ENCODE measurements at regions not wholly inside any gene's neighbourhood (a gene's known extent, or its start where the extent isn't known, plus 50 kb on each side); places are given as distances from the start of the nearest gene placed in this dataset.

DNA sequence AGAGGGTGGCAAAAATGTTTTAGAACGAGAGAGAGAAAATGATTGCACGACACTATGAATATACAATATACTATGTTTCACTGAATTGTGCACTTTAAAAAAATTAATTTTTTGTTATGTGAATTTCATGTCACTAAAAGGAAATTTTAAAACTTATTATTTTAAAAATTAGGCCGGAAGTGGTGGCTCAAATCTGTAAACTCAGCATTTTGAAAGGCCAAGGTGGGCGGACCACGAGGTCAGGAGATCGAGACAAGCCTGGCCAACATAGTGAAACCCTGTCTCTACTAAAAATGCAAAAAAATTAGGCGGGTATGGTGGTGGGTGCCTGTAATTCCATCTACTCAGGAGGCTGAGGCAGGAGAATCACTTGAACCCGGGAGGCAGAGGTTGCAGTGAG lies 642.5 kb downstream of the XPNPEP1 start:
- DNase-seq = no peak
- no peaks in the 10 kb centered on the region for H3K36me3 ChIP-seq
- ATAC-seq (ENCODE audit: low FRiP score in 2 of 2) = no peak
- H3K4me3 ChIP-seq = no peak overlapping the region
- 80 to 84% methylated on average over 8 of the region's 8 CpGs for WGBS, 2 donors
- no peak for TF ChIP-seq POLR2AphosphoS5 (IDR thresholded peaks at IDR 0.05)
- TF ChIP-seq EP300 (IDR thresholded peaks at IDR 0.05) = no peak
- TF ChIP-seq, protein P1, sequence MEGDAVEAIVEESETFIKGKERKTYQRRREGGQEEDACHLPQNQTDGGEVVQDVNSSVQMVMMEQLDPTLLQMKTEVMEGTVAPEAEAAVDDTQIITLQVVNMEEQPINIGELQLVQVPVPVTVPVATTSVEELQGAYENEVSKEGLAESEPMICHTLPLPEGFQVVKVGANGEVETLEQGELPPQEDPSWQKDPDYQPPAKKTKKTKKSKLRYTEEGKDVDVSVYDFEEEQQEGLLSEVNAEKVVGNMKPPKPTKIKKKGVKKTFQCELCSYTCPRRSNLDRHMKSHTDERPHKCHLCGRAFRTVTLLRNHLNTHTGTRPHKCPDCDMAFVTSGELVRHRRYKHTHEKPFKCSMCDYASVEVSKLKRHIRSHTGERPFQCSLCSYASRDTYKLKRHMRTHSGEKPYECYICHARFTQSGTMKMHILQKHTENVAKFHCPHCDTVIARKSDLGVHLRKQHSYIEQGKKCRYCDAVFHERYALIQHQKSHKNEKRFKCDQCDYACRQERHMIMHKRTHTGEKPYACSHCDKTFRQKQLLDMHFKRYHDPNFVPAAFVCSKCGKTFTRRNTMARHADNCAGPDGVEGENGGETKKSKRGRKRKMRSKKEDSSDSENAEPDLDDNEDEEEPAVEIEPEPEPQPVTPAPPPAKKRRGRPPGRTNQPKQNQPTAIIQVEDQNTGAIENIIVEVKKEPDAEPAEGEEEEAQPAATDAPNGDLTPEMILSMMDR (IDR thresholded peaks at IDR 0.05) = no peak
- no peak for TF ChIP-seq POLR2A (IDR thresholded peaks at IDR 0.05)
- no peak overlapping the region for H3K27ac ChIP-seq
- no peaks in the 10 kb centered on the region for H3K9me3 ChIP-seq
- no peaks in the 10 kb centered on the region for H3K27me3 ChIP-seq
- H3K4me1 ChIP-seq = no peaks in the 10 kb centered on the region

DNA sequence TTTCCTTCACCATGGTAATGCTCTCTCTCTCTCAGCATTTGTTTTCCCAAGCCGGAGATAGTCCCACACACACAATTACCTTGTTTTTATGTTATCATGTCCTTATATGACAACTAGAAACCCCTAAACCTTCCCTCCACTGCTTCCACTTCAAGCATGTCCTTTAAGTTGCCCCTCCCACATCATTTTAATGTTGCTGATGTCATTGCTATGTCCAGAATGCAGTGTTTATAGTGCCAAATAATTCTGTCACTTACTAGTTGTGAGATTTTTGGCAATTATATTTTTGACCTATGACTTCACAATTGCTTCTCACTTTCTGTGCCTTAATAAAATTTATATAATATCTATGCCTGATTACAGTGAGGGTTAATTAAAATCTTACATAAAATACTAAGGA lies 645.9 kb downstream of the XPNPEP1 start:
- Histone ChIP-seq H3K9me3 (no peaks in the 10 kb centered on the region), H3K27me3 (no peaks in the 10 kb centered on the region), H3K4me1 (no peaks in the 10 kb centered on the region), H3K27ac (no peak overlapping the region), H3K4me3 (no peak overlapping the region), H3K36me3 (no peaks in the 10 kb centered on the region)
- WGBS, 2 donors = 80 to 86% methylated on average over 1 of the region's 1 CpG
- TF ChIP-seq POLR2AphosphoS5 (IDR thresholded peaks at IDR 0.05) (no peak), EP300 (IDR thresholded peaks at IDR 0.05) (no peak), POLR2A (IDR thresholded peaks at IDR 0.05) (no peak)
- TF ChIP-seq, protein P1 (IDR thresholded peaks at IDR 0.05) = no peak
- ATAC-seq (ENCODE audit: low FRiP score in 2 of 2) (no peak), DNase-seq (no peak)

DNA sequence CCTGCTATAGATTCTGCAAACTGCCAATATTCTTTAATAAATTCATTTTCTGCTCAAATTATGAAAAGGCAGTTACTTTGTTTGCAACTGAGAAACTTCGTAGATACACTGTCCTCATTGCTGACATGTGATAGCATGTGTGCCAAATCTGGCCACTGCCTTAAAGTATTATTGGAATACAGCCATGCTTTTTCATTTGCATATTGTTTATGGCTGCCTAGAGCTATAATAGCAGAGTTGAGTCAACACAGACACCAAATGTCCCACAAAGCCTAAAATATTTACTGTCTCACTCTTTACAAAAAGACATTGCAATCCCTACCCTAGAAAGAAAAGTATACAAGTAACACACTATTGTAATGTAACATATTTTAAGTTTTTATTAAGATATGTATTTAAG lies 647.4 kb downstream of the XPNPEP1 start:
- TF ChIP-seq POLR2AphosphoS5 (IDR thresholded peaks at IDR 0.05) = no peak
- TF ChIP-seq EP300 (IDR thresholded peaks at IDR 0.05) = no peak
- TF ChIP-seq, protein P1 (IDR thresholded peaks at IDR 0.05) = no peak
- no peak for TF ChIP-seq POLR2A (IDR thresholded peaks at IDR 0.05)
- Histone ChIP-seq H3K9me3 (no peaks in the 10 kb centered on the region), H3K36me3 (no peaks in the 10 kb centered on the region), H3K4me3 (no peak overlapping the region), H3K4me1 (no peaks in the 10 kb centered on the region), H3K27me3 (no peaks in the 10 kb centered on the region), H3K27ac (no peak overlapping the region)
- DNase-seq (no peak), ATAC-seq (ENCODE audit: low FRiP score in 2 of 2) (no peak)
- WGBS, 2 donors = 25 to 55% methylated on average over 1 of the region's 1 CpG

DNA sequence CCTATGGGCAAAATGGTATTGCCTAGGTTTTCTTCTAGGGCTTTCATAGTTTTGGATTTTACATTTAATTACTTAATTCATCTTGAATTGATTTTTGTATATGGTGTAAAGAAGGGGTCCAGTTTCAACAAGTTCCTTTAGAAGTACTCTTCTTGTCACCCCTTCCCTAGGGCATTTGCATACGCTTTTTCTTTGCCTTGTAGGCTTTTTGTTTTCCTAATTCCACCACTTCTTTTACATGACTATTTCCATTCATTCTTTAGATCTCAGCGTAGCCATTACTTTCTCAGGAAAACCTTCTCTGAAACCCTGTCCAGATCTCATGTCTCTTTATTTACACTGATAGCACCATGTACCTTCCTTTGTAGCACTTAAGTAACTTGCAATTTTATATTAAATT lies 648.6 kb downstream of the XPNPEP1 start:
- no peaks in the 10 kb centered on the region for H3K4me1 ChIP-seq
- no peaks in the 10 kb centered on the region for H3K36me3 ChIP-seq
- no peak overlapping the region for H3K4me3 ChIP-seq
- H3K9me3 ChIP-seq = no peaks in the 10 kb centered on the region
- WGBS, 2 donors = 72 to 83% methylated on average over 2 of the region's 2 CpGs
- ATAC-seq (ENCODE audit: low FRiP score in 2 of 2) (no peak), DNase-seq (no peak)
- TF ChIP-seq POLR2A (IDR thresholded peaks at IDR 0.05) (no peak), POLR2AphosphoS5 (IDR thresholded peaks at IDR 0.05) (no peak), EP300 (IDR thresholded peaks at IDR 0.05) (no peak)
- TF ChIP-seq, protein P1 (IDR thresholded peaks at IDR 0.05) = no peak
- no peaks in the 10 kb centered on the region for H3K27me3 ChIP-seq
- no peak overlapping the region for H3K27ac ChIP-seq

DNA sequence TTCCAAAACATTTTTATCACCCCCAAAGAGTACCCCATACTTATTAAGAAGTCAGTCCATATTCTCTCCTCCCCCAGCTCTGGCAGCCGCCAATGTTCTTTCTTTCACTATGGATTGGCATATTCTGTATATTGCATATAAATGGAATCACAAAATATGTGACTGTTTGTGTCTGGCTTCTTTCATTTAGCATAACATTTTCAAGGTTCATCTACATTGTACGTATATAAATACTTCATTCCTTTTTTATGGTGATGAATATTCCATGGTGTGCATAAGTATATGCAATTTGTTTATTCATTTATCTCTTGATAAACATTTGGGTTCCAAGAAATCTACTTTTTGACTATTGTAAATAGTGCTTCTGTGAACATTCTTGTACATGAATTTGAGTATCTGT lies 653.1 kb downstream of the XPNPEP1 start:
- H3K27me3 ChIP-seq = no peaks in the 10 kb centered on the region
- H3K9me3 ChIP-seq = no peaks in the 10 kb centered on the region
- WGBS, 2 donors = 83 to 90% methylated on average over 2 of the region's 2 CpGs
- DNase-seq = no peak
- no peak for TF ChIP-seq POLR2A (IDR thresholded peaks at IDR 0.05)
- TF ChIP-seq EP300 (IDR thresholded peaks at IDR 0.05) = no peak
- TF ChIP-seq, protein P1 (IDR thresholded peaks at IDR 0.05) = no peak
- no peak for TF ChIP-seq POLR2AphosphoS5 (IDR thresholded peaks at IDR 0.05)
- no peak for ATAC-seq (ENCODE audit: low FRiP score in 2 of 2)
- no peak overlapping the region for H3K4me3 ChIP-seq
- H3K27ac ChIP-seq = no peak overlapping the region
- H3K4me1 ChIP-seq = no peaks in the 10 kb centered on the region
- H3K36me3 ChIP-seq = no peaks in the 10 kb centered on the region

Measured in upper lobe of left lung (tissue), 6 donors.